Neural progenitor cell (in vitro differentiated cells): ENCODE measurements at regions not wholly inside any gene's neighbourhood (a gene's known extent, or its start where the extent isn't known, plus 50 kb on each side); places are given as distances from the start of the nearest gene placed in this dataset.

Experiments used
- DNase-seq: peaks from one replicate; pipeline ENCODE4 v3.0.0-alpha.2; 2016; ENCODE audit warnings: low spot score
- H2AFZ ChIP-seq: fragments of 200-600 bp; sonication (generic); replicated peaks from 2 replicates; pipeline ENCODE4 v1.6.1; 2016; ENCODE audit warnings: antibody characterized with exemption
- H3F3A ChIP-seq: fragments of 200-600 bp; sonication (generic); 2 replicates; pipeline ENCODE4 v1.6.1; 2016; ENCODE audit warnings: antibody characterized with exemption, low read depth
- H3K27ac ChIP-seq: fragments of 200-600 bp; sonication (generic); 2 replicates; pipeline ENCODE4 v1.5.1; 2016; ENCODE audit warnings: mild to moderate bottlenecking
- H3K27me3 ChIP-seq: fragments of 200-600 bp; sonication (generic); 2 replicates; pipeline ENCODE4 v1.6.1; 2016; ENCODE audit warnings: mild to moderate bottlenecking, moderate library complexity
- H3K36me3 ChIP-seq: fragments of 200-600 bp; sonication (generic); 2 replicates; pipeline ENCODE4 v1.5.1; 2016
- H3K4me1 ChIP-seq: fragments of 200-600 bp; sonication (generic); 2 replicates; pipeline ENCODE4 v1.6.1; 2016; ENCODE audit warnings: mixed run types
- H3K4me2 ChIP-seq: fragments of 200-600 bp; sonication (generic); 2 replicates; pipeline ENCODE4 v1.6.1; 2016
- H3K4me3 ChIP-seq: fragments of 200-600 bp; sonication (generic); 2 replicates; pipeline ENCODE4 v1.5.1; 2016
- H3K79me2 ChIP-seq: fragments of 200-600 bp; sonication (generic); 2 replicates; pipeline ENCODE4 v1.6.1; 2016; ENCODE audit warnings: low read depth
- H3K9ac ChIP-seq: fragments of 200-600 bp; sonication (generic); 2 replicates; pipeline ENCODE4 v1.6.1; 2016
- H3K9me3 ChIP-seq: fragments of 200-600 bp; sonication (generic); 2 replicates; pipeline ENCODE4 v1.5.1; 2016; ENCODE audit warnings: low read depth
- H4K20me1 ChIP-seq: fragments of 200-600 bp; sonication (generic); 2 replicates; pipeline ENCODE4 v1.6.1; 2016; ENCODE audit warnings: low read depth
- H3K27ac Mint-ChIP-seq: 3 replicates; pipeline ENCODE4 v1.8.0; 2021; ENCODE audit warnings: mixed read lengths
- H3K27me3 Mint-ChIP-seq: 2 replicates; pipeline ENCODE4 v1.8.0; 2022; ENCODE audit warnings: low read depth, mild to moderate bottlenecking, inconsistent platforms, moderate library complexity, mixed read lengths; ENCODE audit not compliant: insufficient read depth
- H3K36me3 Mint-ChIP-seq: 3 replicates; pipeline ENCODE4 v1.8.0; 2021; ENCODE audit warnings: mixed read lengths
- H3K4me1 Mint-ChIP-seq: 3 replicates; pipeline ENCODE4 v1.8.0; 2021; ENCODE audit warnings: mixed read lengths
- H3K4me3 Mint-ChIP-seq: 3 replicates; pipeline ENCODE4 v1.8.0; 2021; ENCODE audit warnings: mild to moderate bottlenecking, moderate library complexity, mixed read lengths
- H3K9me3 Mint-ChIP-seq: 3 replicates; pipeline ENCODE4 v1.8.0; 2020; ENCODE audit warnings: mixed read lengths
- CTCF ChIP-seq: fragments of 200-600 bp; sonication (generic); IDR thresholded peaks from 2 replicates; pipeline ENCODE4 v1.5.1; 2017; ENCODE audit warnings: antibody characterized with exemption, mild to moderate bottlenecking
- EZH2 ChIP-seq: fragments of 200-600 bp; sonication (generic); IDR thresholded peaks from 2 replicates; pipeline ENCODE4 v1.6.1; 2017; ENCODE audit warnings: antibody characterized with exemption, mild to moderate bottlenecking, moderate library complexity
- EZH2phosphoT487 ChIP-seq: fragments of 200-600 bp; sonication (generic); IDR thresholded peaks from 2 replicates; pipeline ENCODE4 v1.6.1; 2017; ENCODE audit warnings: antibody characterized with exemption

DNA sequence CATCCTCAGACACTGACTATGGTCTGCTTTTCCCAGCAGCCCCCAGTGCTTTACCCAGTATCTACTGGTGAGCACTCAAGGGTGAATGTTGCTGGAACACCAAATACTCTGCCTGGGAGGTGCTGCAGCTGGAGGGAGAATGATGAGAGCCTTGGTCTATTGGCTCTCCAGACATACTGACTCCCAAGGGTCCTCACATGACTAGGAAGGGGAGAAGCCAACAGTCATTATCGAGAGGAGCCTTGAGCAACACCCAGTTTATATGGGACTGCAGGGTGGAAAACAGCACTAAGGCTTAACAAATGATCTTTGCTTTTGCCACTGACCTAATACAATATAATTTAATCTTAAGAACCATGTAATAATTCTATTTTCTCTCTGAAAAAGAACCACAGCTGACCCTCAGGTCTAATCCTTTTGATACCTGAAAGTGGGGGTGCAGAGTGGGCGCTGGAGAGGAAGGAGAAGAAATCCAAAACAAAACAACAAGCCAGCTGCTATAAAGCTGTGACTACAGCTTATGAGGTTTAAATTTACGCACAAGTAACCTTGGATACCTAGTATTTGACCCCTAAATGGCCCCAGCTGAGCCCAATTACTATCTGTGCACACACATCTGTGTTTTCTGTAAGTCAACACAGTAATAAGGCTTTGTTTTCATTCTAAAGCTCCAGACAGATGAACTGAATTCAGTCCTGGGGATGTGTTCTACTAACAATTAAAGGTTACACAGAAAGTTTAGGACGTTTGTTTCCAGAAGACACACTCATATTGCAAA lies 107.8 kb upstream of the GRIP1 start:
- no peak overlapping the region for H3K4me3 Mint-ChIP-seq

GRCh38 chr12:66799551-66799950 lies 120.7 kb upstream of the GRIP1 start:
- Histone ChIP-seq H3K4me1 (peaks cover 48% of the 10 kb centered on the region), H2AFZ (no peak overlapping the region), H3K9ac (no peak overlapping the region), H3K27ac (no peak overlapping the region), H4K20me1 (peaks cover 13% of the 10 kb centered on the region), H3K27me3 (no peaks in the 10 kb centered on the region), H3K79me2 (peaks cover 5% of the 10 kb centered on the region), H3K4me2 (no peak overlapping the region), H3K4me3 (no peak overlapping the region), H3K36me3 (no peaks in the 10 kb centered on the region), H3K9me3 (no peaks in the 10 kb centered on the region), H3F3A (peaks cover 15% of the 10 kb centered on the region)
- no peak for TF ChIP-seq EZH2phosphoT487
- Mint-ChIP-seq H3K9me3 (no peaks in the 10 kb centered on the region), H3K36me3 (no peaks in the 10 kb centered on the region), H3K27me3 (no peaks in the 10 kb centered on the region), H3K27ac (no peak overlapping the region), H3K4me3 (no peak overlapping the region), H3K4me1 (peaks cover 26% of the 10 kb centered on the region)
- DNase-seq = no peak

More for the DNA sequence above, 107.8 kb upstream of the GRIP1 start:
- no peaks in the 10 kb centered on the region for H3K36me3 Mint-ChIP-seq
- Histone ChIP-seq H3K4me2 (no peak overlapping the region), H3K4me1 (peaks cover 24% of the 10 kb centered on the region), H3K79me2 (no peaks in the 10 kb centered on the region), H3K4me3 (no peak overlapping the region), H3K27me3 (no peaks in the 10 kb centered on the region), H3K9me3 (no peaks in the 10 kb centered on the region), H3F3A (no peaks in the 10 kb centered on the region), H3K9ac (no peak overlapping the region), H3K36me3 (no peaks in the 10 kb centered on the region), H2AFZ (no peak overlapping the region), H4K20me1 (no peaks in the 10 kb centered on the region), H3K27ac (no peak overlapping the region)
- peaks cover 6% of the 10 kb centered on the region for H3K27me3 Mint-ChIP-seq
- peaks cover 10% of the 10 kb centered on the region for H3K4me1 Mint-ChIP-seq
- no peaks in the 10 kb centered on the region for H3K9me3 Mint-ChIP-seq
- no peak for TF ChIP-seq EZH2phosphoT487
- no peak for TF ChIP-seq CTCF
- TF ChIP-seq EZH2 = no peak
- H3K27ac Mint-ChIP-seq = no peak overlapping the region
- no peak for DNase-seq

- Histone ChIP-seq H3K27me3 (no peaks in the 10 kb centered on the region), H2AFZ (no peak overlapping the region), H4K20me1 (peaks cover 15% of the 10 kb centered on the region), H3K27ac (no peak overlapping the region), H3K4me3 (no peak overlapping the region), H3K4me2 (no peak overlapping the region), H3K79me2 (peaks cover 5% of the 10 kb centered on the region), H3K9me3 (no peaks in the 10 kb centered on the region), H3K4me1 (peaks cover 53% of the 10 kb centered on the region), H3F3A (peaks cover 20% of the 10 kb centered on the region), H3K36me3 (no peaks in the 10 kb centered on the region), H3K9ac (no peak overlapping the region)
- H3K27me3 Mint-ChIP-seq = no peaks in the 10 kb centered on the region
- H3K4me1 Mint-ChIP-seq = peaks cover 31% of the 10 kb centered on the region
- no peak for DNase-seq
- no peaks in the 10 kb centered on the region for H3K9me3 Mint-ChIP-seq
- H3K36me3 Mint-ChIP-seq = no peaks in the 10 kb centered on the region
- no peak for TF ChIP-seq EZH2
- no peak overlapping the region for H3K27ac Mint-ChIP-seq
- H3K4me3 Mint-ChIP-seq = no peak overlapping the region
Measured at GRCh38 chr12:66800046-66800445, 121.2 kb upstream of the GRIP1 start.

- H3K4me1 ChIP-seq = peaks cover 70% of the 10 kb centered on the region
- peaks cover 50% of the 10 kb centered on the region for H3K4me1 Mint-ChIP-seq
- no peak overlapping the region for H2AFZ ChIP-seq
- H3F3A ChIP-seq = peaks cover 25% of the 10 kb centered on the region
- peak overlapping the region; percentile 90 for H3K4me3 Mint-ChIP-seq
- DNase-seq = peak; percentile 86
- H3K9ac ChIP-seq = no peak overlapping the region
- H3K36me3 ChIP-seq = no peaks in the 10 kb centered on the region
- peaks cover 4% of the 10 kb centered on the region for H3K27me3 Mint-ChIP-seq
- no peaks in the 10 kb centered on the region for H3K27me3 ChIP-seq
- H3K9me3 ChIP-seq = no peaks in the 10 kb centered on the region
- peaks cover 15% of the 10 kb centered on the region for H4K20me1 ChIP-seq
- peak overlapping the region; percentile 62 for H3K27ac ChIP-seq
- peak overlapping the region; percentile 32 for H3K4me3 ChIP-seq
- peak overlapping the region; percentile 96 for H3K27ac Mint-ChIP-seq
- H3K4me2 ChIP-seq = peak overlapping the region; percentile 78
- peaks cover 11% of the 10 kb centered on the region for H3K79me2 ChIP-seq
- peaks cover 2% of the 10 kb centered on the region for H3K36me3 Mint-ChIP-seq
- H3K9me3 Mint-ChIP-seq = no peaks in the 10 kb centered on the region
- no peak for TF ChIP-seq CTCF
- no peak for TF ChIP-seq EZH2phosphoT487
- no peak for TF ChIP-seq EZH2
Measured at GRCh38 chr12:66803930-66804329, 125.1 kb upstream of the GRIP1 start.
